ENCODE measurements at regions not wholly inside any gene's neighbourhood (a gene's known extent, or its start where the extent isn't known, plus 50 kb on each side); places are given as distances from the start of the nearest gene placed in this dataset.

- no peak for TF ChIP-seq NR2C2 (IDR thresholded peaks at IDR 0.05; ENCODE audit: borderline replicate concordance, control insufficient read depth, insufficient read length, low read depth)
- TF ChIP-seq, protein P1, sequence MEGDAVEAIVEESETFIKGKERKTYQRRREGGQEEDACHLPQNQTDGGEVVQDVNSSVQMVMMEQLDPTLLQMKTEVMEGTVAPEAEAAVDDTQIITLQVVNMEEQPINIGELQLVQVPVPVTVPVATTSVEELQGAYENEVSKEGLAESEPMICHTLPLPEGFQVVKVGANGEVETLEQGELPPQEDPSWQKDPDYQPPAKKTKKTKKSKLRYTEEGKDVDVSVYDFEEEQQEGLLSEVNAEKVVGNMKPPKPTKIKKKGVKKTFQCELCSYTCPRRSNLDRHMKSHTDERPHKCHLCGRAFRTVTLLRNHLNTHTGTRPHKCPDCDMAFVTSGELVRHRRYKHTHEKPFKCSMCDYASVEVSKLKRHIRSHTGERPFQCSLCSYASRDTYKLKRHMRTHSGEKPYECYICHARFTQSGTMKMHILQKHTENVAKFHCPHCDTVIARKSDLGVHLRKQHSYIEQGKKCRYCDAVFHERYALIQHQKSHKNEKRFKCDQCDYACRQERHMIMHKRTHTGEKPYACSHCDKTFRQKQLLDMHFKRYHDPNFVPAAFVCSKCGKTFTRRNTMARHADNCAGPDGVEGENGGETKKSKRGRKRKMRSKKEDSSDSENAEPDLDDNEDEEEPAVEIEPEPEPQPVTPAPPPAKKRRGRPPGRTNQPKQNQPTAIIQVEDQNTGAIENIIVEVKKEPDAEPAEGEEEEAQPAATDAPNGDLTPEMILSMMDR (IDR thresholded peaks at IDR 0.05 in 2 of 3, conservative IDR thresholded peaks at IDR 0.05 in 1 of 3; ENCODE audit: control insufficient read depth in 2 of 3, extremely low read depth in 1 of 3, insufficient read depth in 1 of 3, low read depth in 3 of 3, low read length in 3 of 3): no peak
- TF ChIP-seq, protein P2, sequence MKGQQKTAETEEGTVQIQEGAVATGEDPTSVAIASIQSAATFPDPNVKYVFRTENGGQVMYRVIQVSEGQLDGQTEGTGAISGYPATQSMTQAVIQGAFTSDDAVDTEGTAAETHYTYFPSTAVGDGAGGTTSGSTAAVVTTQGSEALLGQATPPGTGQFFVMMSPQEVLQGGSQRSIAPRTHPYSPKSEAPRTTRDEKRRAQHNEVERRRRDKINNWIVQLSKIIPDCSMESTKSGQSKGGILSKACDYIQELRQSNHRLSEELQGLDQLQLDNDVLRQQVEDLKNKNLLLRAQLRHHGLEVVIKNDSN (IDR thresholded peaks at IDR 0.05; ENCODE audit: borderline replicate concordance, extremely low read length, insufficient read depth, low read depth, low read length): no peak
- TF ChIP-seq GABPA (IDR thresholded peaks at IDR 0.05; ENCODE audit: low read depth): no peak
- TF ChIP-seq KAT2A (conservative IDR thresholded peaks at IDR 0.05; ENCODE audit: control insufficient read depth, low read depth, low read length): no peak
- TF ChIP-seq HDAC6 (IDR thresholded peaks at IDR 0.05; ENCODE audit: unreplicated experiment): no peak
- TF ChIP-seq POLR2AphosphoS5 (IDR thresholded peaks at IDR 0.05; ENCODE audit: low read length): no peak
- TF ChIP-seq, protein P3, sequence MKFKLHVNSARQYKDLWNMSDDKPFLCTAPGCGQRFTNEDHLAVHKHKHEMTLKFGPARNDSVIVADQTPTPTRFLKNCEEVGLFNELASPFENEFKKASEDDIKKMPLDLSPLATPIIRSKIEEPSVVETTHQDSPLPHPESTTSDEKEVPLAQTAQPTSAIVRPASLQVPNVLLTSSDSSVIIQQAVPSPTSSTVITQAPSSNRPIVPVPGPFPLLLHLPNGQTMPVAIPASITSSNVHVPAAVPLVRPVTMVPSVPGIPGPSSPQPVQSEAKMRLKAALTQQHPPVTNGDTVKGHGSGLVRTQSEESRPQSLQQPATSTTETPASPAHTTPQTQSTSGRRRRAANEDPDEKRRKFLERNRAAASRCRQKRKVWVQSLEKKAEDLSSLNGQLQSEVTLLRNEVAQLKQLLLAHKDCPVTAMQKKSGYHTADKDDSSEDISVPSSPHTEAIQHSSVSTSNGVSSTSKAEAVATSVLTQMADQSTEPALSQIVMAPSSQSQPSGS (IDR thresholded peaks at IDR 0.05; ENCODE audit: low read length): no peak
- TF ChIP-seq MTA3 (IDR thresholded peaks at IDR 0.05; ENCODE audit: borderline replicate concordance, low read length): no peak
- no peak for TF ChIP-seq ZNF24 (IDR thresholded peaks at IDR 0.05)
- no peak for TF ChIP-seq EP300 (IDR thresholded peaks at IDR 0.05; ENCODE audit: borderline replicate concordance in 1 of 2, control insufficient read depth in 1 of 2, low read depth in 2 of 2, low read length in 2 of 2)
- TF ChIP-seq, protein P4, sequence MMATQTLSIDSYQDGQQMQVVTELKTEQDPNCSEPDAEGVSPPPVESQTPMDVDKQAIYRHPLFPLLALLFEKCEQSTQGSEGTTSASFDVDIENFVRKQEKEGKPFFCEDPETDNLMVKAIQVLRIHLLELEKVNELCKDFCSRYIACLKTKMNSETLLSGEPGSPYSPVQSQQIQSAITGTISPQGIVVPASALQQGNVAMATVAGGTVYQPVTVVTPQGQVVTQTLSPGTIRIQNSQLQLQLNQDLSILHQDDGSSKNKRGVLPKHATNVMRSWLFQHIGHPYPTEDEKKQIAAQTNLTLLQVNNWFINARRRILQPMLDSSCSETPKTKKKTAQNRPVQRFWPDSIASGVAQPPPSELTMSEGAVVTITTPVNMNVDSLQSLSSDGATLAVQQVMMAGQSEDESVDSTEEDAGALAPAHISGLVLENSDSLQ (IDR thresholded peaks at IDR 0.05): no peak
- no peak for TF ChIP-seq ESRRA (IDR thresholded peaks at IDR 0.05; ENCODE audit: low read length)
Observed at GRCh38 chr2:207324001-207324400, 158.3 kb upstream of the KLF7 start.

Measured in GM12878 (cell line).